ENCODE measurements at regions not wholly inside any gene's neighbourhood (a gene's known extent, or its start where the extent isn't known, plus 50 kb on each side); places are given as distances from the start of the nearest gene placed in this dataset.

- no peak for DNase-seq
Measured at GRCh38 chr1:199954699-199955098, 72.8 kb upstream of the NR5A2 start.

DNA sequence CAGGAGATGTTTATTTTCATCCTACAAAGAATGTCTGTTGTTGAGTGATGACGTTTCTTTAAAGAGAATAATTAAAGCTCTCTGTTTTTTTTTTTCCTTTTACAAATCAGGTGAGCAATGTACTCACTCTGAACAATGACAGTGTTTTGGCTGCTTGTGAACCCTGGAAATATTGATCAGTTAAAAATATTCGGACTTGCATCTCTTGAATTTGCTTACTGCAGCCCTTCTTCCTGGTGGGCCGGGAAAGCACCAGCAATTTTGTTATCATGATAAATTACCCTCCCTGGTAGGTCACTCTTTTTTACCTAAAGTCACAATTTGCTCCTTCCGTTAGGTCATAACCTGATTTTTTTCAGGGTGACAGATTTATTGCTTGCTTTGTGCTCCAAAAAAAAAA, 72.3 kb upstream of the NR5A2 start:
- DNase-seq, result no peak

GRCh38 chr1:199956005-199956404, 71.5 kb upstream of the NR5A2 start:
- DNase-seq, result no peak

- DNase-seq, result no peak
Measured at GRCh38 chr1:199959033-199959774, 68.3 kb upstream of the NR5A2 start.

DNA sequence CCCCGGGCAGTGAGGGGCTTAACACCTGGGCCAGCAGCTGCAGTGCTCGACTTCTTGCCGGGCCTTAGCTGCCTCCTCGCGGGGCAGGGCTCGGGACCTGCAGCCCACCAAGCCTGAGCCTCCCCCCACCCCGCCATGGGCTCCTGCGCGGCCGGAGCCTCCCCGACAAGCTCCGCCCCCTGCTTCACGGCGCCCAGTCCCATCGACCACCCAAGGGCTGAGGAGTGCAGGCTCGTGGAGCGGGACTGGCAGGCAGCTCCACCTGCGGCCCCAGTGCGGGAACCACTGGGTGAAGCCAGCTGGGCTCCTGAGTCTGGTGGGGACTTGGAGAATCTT, 67.8 kb upstream of the NR5A2 start:
- no peak for DNase-seq

GRCh38 chr1:199970125-199970524, 57.4 kb upstream of the NR5A2 start:
- DNase-seq, result no peak

GRCh38 chr1:199976496-199977144, 50.9 kb upstream of the NR5A2 start:
- no peak for DNase-seq

Measured in NCI-H187 treated with DMSO at 0.1 percent for 48 hours (cell line).